ENCODE measurements at regions not wholly inside any gene's neighbourhood (a gene's known extent, or its start where the extent isn't known, plus 50 kb on each side); places are given as distances from the start of the nearest gene placed in this dataset.

- Histone ChIP-seq H3K9ac (ENCODE audit: low read depth, low read length, poor library complexity) (no peak overlapping the region), H4K8ac (ENCODE audit: low read depth, low read length) (no peak overlapping the region), H2AFZ (ENCODE audit: low read length) (no peak overlapping the region), H3K9me3 (replicated peaks in 1 of 2; ENCODE audit: control insufficient read depth in 2 of 2, insufficient read depth in 1 of 2, low read depth in 1 of 2, low read length in 2 of 2) (no peaks in the 10 kb centered on the region), H3K4me2 (ENCODE audit: insufficient read depth, low read length, poor library complexity, severe bottlenecking) (no peak overlapping the region), H3K36me3 (replicated peaks in 1 of 2; ENCODE audit: control insufficient read depth in 2 of 2, insufficient read depth in 2 of 2, low read length in 2 of 2) (no peaks in the 10 kb centered on the region), H2AK5ac (ENCODE audit: low read depth, low read length) (no peak overlapping the region), H3K4me3 (ENCODE audit: low read length in 2 of 2) (no peak overlapping the region), H3K23ac (ENCODE audit: low read depth, low read length, poor library complexity) (no peak overlapping the region), H2BK15ac (ENCODE audit: low read length) (no peak overlapping the region), H3K79me1 (ENCODE audit: low read depth, low read length) (no peaks in the 10 kb centered on the region), H3K18ac (ENCODE audit: low read length) (no peak overlapping the region), H3K4me1 (ENCODE audit: control insufficient read depth in 2 of 2, insufficient read depth in 1 of 2, low read depth in 1 of 2, low read length in 2 of 2) (no peaks in the 10 kb centered on the region), H4K91ac (ENCODE audit: low read depth, low read length, poor library complexity) (no peak overlapping the region), H2BK120ac (ENCODE audit: low read depth, low read length) (no peak overlapping the region), H2BK5ac (ENCODE audit: low read length) (no peak overlapping the region), H3K27me3 (ENCODE audit: control insufficient read depth in 3 of 3, insufficient read depth in 3 of 3, low read depth in 1 of 3, low read length in 3 of 3) (no peaks in the 10 kb centered on the region), H3K27ac (replicated peaks; ENCODE audit: low read length) (no peak overlapping the region), H3K14ac (ENCODE audit: low read length) (no peak overlapping the region), H3K4ac (ENCODE audit: low read length) (no peak overlapping the region), H2BK12ac (ENCODE audit: low read length) (no peak overlapping the region)
- no CpG with 5 or more reads among the region's 2 CpGs for WGBS, 2 donors (ENCODE audit: extremely low coverage in 2 of 2, insufficient read length in 2 of 2, insufficient replicate concordance in 1 of 2)
- DNase-seq (ENCODE audit: low spot score): no peak
Measured at GRCh38 chr15:87293031-87293430, 963.5 kb downstream of the NTRK3 start.

GRCh38 chr15:87287156-87287555 lies 969.4 kb downstream of the NTRK3 start:
- Histone ChIP-seq H3K4me2 (ENCODE audit: insufficient read depth, low read length, poor library complexity, severe bottlenecking) (no peak overlapping the region), H3K9me3 (replicated peaks in 1 of 2; ENCODE audit: control insufficient read depth in 2 of 2, insufficient read depth in 1 of 2, low read depth in 1 of 2, low read length in 2 of 2) (no peaks in the 10 kb centered on the region), H3K36me3 (replicated peaks in 1 of 2; ENCODE audit: control insufficient read depth in 2 of 2, insufficient read depth in 2 of 2, low read length in 2 of 2) (no peaks in the 10 kb centered on the region), H3K18ac (ENCODE audit: low read length) (no peak overlapping the region), H3K23ac (ENCODE audit: low read depth, low read length, poor library complexity) (no peak overlapping the region), H3K27me3 (ENCODE audit: control insufficient read depth in 3 of 3, insufficient read depth in 3 of 3, low read depth in 1 of 3, low read length in 3 of 3) (no peaks in the 10 kb centered on the region), H2BK120ac (ENCODE audit: low read depth, low read length) (no peak overlapping the region), H2AFZ (ENCODE audit: low read length) (no peak overlapping the region), H3K4ac (ENCODE audit: low read length) (no peak overlapping the region), H2AK5ac (ENCODE audit: low read depth, low read length) (no peak overlapping the region), H3K4me3 (ENCODE audit: low read length in 2 of 2) (no peak overlapping the region), H3K27ac (replicated peaks; ENCODE audit: low read length) (no peak overlapping the region), H3K14ac (ENCODE audit: low read length) (no peak overlapping the region), H2BK12ac (ENCODE audit: low read length) (no peak overlapping the region), H3K79me1 (ENCODE audit: low read depth, low read length) (no peaks in the 10 kb centered on the region), H2BK15ac (ENCODE audit: low read length) (no peak overlapping the region), H3K4me1 (ENCODE audit: control insufficient read depth in 2 of 2, insufficient read depth in 1 of 2, low read depth in 1 of 2, low read length in 2 of 2) (no peaks in the 10 kb centered on the region), H3K9ac (ENCODE audit: low read depth, low read length, poor library complexity) (no peak overlapping the region), H2BK5ac (ENCODE audit: low read length) (no peak overlapping the region), H4K8ac (ENCODE audit: low read depth, low read length) (no peak overlapping the region), H4K91ac (ENCODE audit: low read depth, low read length, poor library complexity) (no peak overlapping the region)
- no peak for DNase-seq (ENCODE audit: low spot score)
- WGBS, 2 donors (ENCODE audit: extremely low coverage in 2 of 2, insufficient read length in 2 of 2, insufficient replicate concordance in 1 of 2): no CpG with 5 or more reads among the region's 3 CpGs

- Histone ChIP-seq H2BK120ac (ENCODE audit: low read depth, low read length) (no peak overlapping the region), H3K23ac (ENCODE audit: low read depth, low read length, poor library complexity) (no peak overlapping the region), H2BK12ac (ENCODE audit: low read length) (no peak overlapping the region), H2AFZ (ENCODE audit: low read length) (no peak overlapping the region), H3K9ac (ENCODE audit: low read depth, low read length, poor library complexity) (no peak overlapping the region), H3K27me3 (ENCODE audit: control insufficient read depth in 3 of 3, insufficient read depth in 3 of 3, low read depth in 1 of 3, low read length in 3 of 3) (no peaks in the 10 kb centered on the region), H3K4me1 (ENCODE audit: control insufficient read depth in 2 of 2, insufficient read depth in 1 of 2, low read depth in 1 of 2, low read length in 2 of 2) (no peaks in the 10 kb centered on the region), H4K91ac (ENCODE audit: low read depth, low read length, poor library complexity) (no peak overlapping the region), H3K27ac (replicated peaks; ENCODE audit: low read length) (no peak overlapping the region), H3K4me3 (ENCODE audit: low read length in 2 of 2) (no peak overlapping the region), H2AK5ac (ENCODE audit: low read depth, low read length) (no peak overlapping the region), H3K36me3 (replicated peaks in 1 of 2; ENCODE audit: control insufficient read depth in 2 of 2, insufficient read depth in 2 of 2, low read length in 2 of 2) (no peaks in the 10 kb centered on the region), H4K8ac (ENCODE audit: low read depth, low read length) (no peak overlapping the region), H3K4ac (ENCODE audit: low read length) (no peak overlapping the region), H3K79me1 (ENCODE audit: low read depth, low read length) (no peaks in the 10 kb centered on the region), H3K4me2 (ENCODE audit: insufficient read depth, low read length, poor library complexity, severe bottlenecking) (no peak overlapping the region), H3K14ac (ENCODE audit: low read length) (no peak overlapping the region), H3K9me3 (replicated peaks in 1 of 2; ENCODE audit: control insufficient read depth in 2 of 2, insufficient read depth in 1 of 2, low read depth in 1 of 2, low read length in 2 of 2) (no peaks in the 10 kb centered on the region), H3K18ac (ENCODE audit: low read length) (no peak overlapping the region), H2BK15ac (ENCODE audit: low read length) (no peak overlapping the region), H2BK5ac (ENCODE audit: low read length) (no peak overlapping the region)
- DNase-seq (ENCODE audit: low spot score): no peak
- WGBS, 2 donors (ENCODE audit: extremely low coverage in 2 of 2, insufficient read length in 2 of 2, insufficient replicate concordance in 1 of 2): no CpG with 5 or more reads among the region's 1 CpG
Measured at GRCh38 chr15:87269566-87269965, 987.0 kb downstream of the NTRK3 start.

- Histone ChIP-seq H3K14ac (ENCODE audit: low read length) (no peak overlapping the region), H2BK15ac (ENCODE audit: low read length) (no peak overlapping the region), H2BK120ac (ENCODE audit: low read depth, low read length) (no peak overlapping the region), H3K27ac (replicated peaks; ENCODE audit: low read length) (no peak overlapping the region), H4K91ac (ENCODE audit: low read depth, low read length, poor library complexity) (no peak overlapping the region), H2BK5ac (ENCODE audit: low read length) (no peak overlapping the region), H2BK12ac (ENCODE audit: low read length) (no peak overlapping the region), H3K9ac (ENCODE audit: low read depth, low read length, poor library complexity) (no peak overlapping the region), H3K23ac (ENCODE audit: low read depth, low read length, poor library complexity) (no peak overlapping the region), H3K9me3 (replicated peaks in 1 of 2; ENCODE audit: control insufficient read depth in 2 of 2, insufficient read depth in 1 of 2, low read depth in 1 of 2, low read length in 2 of 2) (no peaks in the 10 kb centered on the region), H3K36me3 (replicated peaks in 1 of 2; ENCODE audit: control insufficient read depth in 2 of 2, insufficient read depth in 2 of 2, low read length in 2 of 2) (no peaks in the 10 kb centered on the region), H4K8ac (ENCODE audit: low read depth, low read length) (no peak overlapping the region), H3K4me3 (ENCODE audit: low read length in 2 of 2) (no peak overlapping the region), H3K27me3 (ENCODE audit: control insufficient read depth in 3 of 3, insufficient read depth in 3 of 3, low read depth in 1 of 3, low read length in 3 of 3) (no peaks in the 10 kb centered on the region), H3K18ac (ENCODE audit: low read length) (no peak overlapping the region), H3K79me1 (ENCODE audit: low read depth, low read length) (no peaks in the 10 kb centered on the region), H2AFZ (ENCODE audit: low read length) (no peak overlapping the region), H3K4me2 (ENCODE audit: insufficient read depth, low read length, poor library complexity, severe bottlenecking) (no peak overlapping the region), H3K4me1 (ENCODE audit: control insufficient read depth in 2 of 2, insufficient read depth in 1 of 2, low read depth in 1 of 2, low read length in 2 of 2) (no peaks in the 10 kb centered on the region), H3K4ac (ENCODE audit: low read length) (no peak overlapping the region), H2AK5ac (ENCODE audit: low read depth, low read length) (no peak overlapping the region)
- WGBS, 2 donors (ENCODE audit: extremely low coverage in 2 of 2, insufficient read length in 2 of 2, insufficient replicate concordance in 1 of 2): no CpG with 5 or more reads among the region's 2 CpGs
- no peak for DNase-seq (ENCODE audit: low spot score)
Measured at GRCh38 chr15:87268675-87269074, 987.9 kb downstream of the NTRK3 start.

Data from neuronal stem cell (in vitro differentiated cells).